HFF-Myc (cell line): ENCODE measurements at regions not wholly inside any gene's neighbourhood (a gene's known extent, or its start where the extent isn't known, plus 50 kb on each side); places are given as distances from the start of the nearest gene placed in this dataset.

Source experiments
- DNase-seq: peaks from one replicate; pipeline ENCODE4 v3.0.0-alpha.2; 2011; ENCODE audit warnings: low read depth; ENCODE audit errors: extremely low read depth
- H3K4me3 ChIP-seq: replicated peaks from 2 replicates; pipeline ENCODE4 v1.5.1; 2011; ENCODE audit warnings: low read depth, mild to moderate bottlenecking, control low read depth, low read length
- TF ChIP-seq, protein P1 (sequence below): IDR thresholded peaks from 2 replicates; pipeline ENCODE4 v1.5.1; 2012; ENCODE audit warnings: mild to moderate bottlenecking, low read depth, low read length, control low read depth; ENCODE audit errors: missing control alignments

DNA sequence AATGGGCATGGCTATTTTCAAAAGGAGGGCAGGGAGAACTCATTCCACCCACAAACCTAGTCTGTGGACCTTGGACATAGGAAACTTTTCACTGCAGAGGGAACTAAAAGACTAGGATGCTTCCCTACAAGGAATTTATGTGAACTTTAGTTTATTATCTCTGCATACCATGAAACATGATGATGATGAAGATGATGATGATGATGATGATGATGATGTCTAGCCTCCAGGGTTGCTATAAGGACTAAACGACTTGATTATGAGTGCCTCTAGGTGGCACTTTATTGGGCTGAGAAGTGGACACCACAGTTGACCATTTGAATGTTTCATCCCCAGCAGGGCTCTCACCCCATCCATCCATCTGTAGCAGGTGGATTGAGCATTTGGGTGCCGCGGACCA is 260.0 kb upstream of the TCF4 start:
- TF ChIP-seq, protein P1, sequence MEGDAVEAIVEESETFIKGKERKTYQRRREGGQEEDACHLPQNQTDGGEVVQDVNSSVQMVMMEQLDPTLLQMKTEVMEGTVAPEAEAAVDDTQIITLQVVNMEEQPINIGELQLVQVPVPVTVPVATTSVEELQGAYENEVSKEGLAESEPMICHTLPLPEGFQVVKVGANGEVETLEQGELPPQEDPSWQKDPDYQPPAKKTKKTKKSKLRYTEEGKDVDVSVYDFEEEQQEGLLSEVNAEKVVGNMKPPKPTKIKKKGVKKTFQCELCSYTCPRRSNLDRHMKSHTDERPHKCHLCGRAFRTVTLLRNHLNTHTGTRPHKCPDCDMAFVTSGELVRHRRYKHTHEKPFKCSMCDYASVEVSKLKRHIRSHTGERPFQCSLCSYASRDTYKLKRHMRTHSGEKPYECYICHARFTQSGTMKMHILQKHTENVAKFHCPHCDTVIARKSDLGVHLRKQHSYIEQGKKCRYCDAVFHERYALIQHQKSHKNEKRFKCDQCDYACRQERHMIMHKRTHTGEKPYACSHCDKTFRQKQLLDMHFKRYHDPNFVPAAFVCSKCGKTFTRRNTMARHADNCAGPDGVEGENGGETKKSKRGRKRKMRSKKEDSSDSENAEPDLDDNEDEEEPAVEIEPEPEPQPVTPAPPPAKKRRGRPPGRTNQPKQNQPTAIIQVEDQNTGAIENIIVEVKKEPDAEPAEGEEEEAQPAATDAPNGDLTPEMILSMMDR = no peak
- no peak overlapping the region for H3K4me3 ChIP-seq
- DNase-seq = no peak

DNA sequence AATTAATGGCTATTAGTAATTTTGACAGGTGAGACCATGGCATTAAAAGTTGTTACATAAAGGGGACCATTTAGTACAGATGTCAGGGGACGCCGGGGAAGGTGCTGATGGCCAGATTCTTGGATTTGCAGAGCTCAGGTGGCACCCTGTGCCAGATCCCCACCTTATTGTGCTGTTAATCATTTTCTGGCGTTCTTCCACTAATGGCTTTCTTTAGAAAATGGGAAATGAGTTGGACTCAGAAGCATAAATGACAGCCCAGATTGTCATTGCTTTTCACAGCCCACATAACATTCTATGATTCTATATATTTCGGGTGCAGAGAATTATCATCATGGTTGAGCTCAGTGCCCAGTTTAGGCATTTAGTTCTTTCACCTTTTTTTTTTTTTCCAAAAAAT is 257.2 kb upstream of the TCF4 start:
- H3K4me3 ChIP-seq = no peak overlapping the region
- DNase-seq = no peak
- TF ChIP-seq, protein P1 = no peak

DNA sequence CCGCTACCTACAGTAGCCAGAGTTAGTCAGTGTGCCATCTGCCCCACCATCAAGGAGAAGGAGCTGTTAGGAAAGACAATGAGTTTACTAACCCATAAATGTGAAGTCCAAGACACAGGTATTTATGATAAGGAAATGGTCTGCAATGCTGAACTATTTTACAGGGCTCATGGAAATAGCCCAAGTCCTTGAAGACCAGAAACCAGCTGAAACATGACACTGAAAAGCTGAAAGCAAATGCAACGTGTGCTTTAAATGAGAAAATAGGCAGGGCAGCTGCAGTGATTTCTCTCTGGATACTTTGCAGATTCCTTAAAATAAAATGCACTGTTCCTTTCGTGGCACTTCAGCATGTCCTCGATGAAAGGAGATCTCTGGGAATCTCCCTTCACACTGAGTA is 256.4 kb upstream of the TCF4 start:
- no peak overlapping the region for H3K4me3 ChIP-seq
- DNase-seq = no peak
- TF ChIP-seq, protein P1 = no peak

DNA sequence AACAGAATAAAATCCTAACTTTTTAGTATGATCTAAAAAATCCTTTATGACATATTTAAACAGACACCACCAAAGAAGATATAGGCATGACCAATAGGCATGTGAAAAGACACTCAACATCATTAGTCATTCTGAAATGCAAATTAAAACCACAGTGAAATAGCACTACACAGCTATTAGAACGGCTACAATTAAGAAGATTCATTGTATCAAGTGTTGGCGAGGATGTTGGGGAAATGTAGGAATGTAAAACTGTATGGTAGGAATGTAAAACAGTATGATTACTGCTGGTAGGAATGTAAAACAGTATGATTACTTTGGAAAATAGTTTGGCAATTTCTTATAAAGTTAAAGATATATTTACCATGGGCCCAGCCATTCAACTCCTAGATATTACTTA is 253.3 kb upstream of the TCF4 start:
- H3K4me3 ChIP-seq = no peak overlapping the region
- TF ChIP-seq, protein P1 = no peak
- no peak for DNase-seq

DNA sequence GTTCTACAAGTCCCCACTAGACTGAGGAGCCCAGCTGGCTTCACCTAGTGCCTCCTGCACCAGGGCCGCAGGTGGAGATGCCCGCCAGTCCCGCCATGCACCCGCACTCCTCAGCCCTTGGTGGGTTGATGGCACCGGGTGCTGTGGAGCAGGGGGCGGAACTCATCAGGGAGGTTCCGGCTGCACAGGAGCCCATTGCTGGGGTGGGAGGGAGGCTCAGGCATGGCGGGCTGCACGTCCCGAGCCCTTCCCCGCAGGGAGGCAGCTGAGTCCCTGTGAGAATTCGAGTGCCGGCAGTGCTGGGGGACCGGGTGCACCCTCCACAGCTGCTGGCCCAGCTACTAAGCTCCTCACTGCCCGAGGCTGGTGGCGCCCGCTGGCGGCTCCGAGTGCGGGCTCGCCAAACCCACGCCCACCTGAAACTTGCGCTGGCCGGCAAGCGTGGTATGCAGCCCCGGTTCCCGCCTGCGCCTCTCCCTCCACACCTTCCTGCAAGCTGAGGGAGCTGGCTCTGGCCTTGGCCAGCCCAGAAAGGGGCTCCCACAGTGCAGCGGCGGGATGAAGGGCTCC is 252.7 kb upstream of the TCF4 start:
- DNase-seq = no peak
- TF ChIP-seq, protein P1 = no peak
- no peak overlapping the region for H3K4me3 ChIP-seq

DNA sequence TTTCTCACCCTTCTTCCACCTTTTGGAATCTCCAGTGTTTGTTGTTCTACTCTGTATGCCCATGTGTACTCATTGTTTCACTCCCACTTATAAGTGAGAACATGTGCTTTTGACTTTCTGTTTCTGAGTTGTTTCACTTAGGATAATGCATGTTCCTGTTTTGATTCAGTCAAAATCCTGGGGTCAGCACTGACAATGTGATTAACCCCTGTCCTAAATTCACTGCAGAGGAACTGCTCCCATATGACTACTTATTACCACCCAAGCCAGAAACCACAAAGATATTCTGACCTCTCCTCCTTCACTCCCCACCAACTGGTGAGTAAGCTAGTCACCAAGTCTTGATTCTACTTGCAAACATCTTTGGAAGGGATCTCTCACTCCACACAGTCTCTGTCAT is 251.4 kb upstream of the TCF4 start:
- H3K4me3 ChIP-seq = no peak overlapping the region
- TF ChIP-seq, protein P1 = no peak
- peak; percentile 43 for DNase-seq

DNA sequence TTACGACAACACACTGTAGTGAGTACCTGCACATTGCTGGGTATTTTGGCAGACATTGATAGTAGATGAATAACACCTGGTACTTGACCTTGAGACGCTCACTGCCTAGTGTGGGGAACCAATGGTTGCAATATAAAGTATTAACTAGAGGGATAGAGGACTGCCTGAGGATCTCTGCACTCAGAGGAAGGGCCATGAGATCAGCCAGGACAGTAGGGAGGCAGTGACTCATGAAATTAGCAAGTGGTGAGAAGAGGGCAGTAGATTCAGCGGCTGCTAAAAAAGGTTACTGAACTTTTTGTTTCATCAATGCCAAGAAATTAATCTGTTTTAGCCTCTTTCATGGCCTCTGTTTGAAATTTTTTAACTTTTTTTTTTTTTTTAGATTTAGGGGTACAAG is 250.8 kb upstream of the TCF4 start:
- DNase-seq = no peak
- no peak overlapping the region for H3K4me3 ChIP-seq
- TF ChIP-seq, protein P1 = no peak
